ENCODE measurements at regions not wholly inside any gene's neighbourhood (a gene's known extent, or its start where the extent isn't known, plus 50 kb on each side); places are given as distances from the start of the nearest gene placed in this dataset.

DNA sequence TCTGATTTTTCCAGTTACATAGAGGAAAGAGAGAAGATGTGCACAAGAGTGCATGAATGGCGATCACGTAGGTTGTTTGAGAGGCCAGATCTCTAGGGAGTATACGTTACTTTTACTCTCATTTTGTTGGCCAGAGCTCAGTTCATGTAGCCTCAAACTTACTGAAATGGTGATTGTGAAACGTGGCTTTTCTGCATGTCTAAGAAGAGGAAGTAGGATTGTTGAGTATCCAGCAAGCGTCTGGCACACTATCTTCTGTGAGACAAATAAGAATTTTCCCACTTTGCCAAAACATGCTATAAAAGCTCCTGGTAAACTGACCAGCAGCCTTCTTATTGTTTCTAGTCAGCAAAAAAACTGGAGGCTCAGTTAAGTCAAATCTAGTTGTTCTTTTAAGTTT lies 264.5 kb upstream of the EMCN start:
- Mint-ChIP-seq H3K9me3 (ENCODE audit: low read depth) (no peaks in the 10 kb centered on the region), H3K36me3 (no peaks in the 10 kb centered on the region), H3K27me3 (peaks cover 5% of the 10 kb centered on the region), H3K4me1 (ENCODE audit: low read depth) (no peaks in the 10 kb centered on the region), H3K27ac (no peak overlapping the region), H3K4me3 (no peak overlapping the region)

DNA sequence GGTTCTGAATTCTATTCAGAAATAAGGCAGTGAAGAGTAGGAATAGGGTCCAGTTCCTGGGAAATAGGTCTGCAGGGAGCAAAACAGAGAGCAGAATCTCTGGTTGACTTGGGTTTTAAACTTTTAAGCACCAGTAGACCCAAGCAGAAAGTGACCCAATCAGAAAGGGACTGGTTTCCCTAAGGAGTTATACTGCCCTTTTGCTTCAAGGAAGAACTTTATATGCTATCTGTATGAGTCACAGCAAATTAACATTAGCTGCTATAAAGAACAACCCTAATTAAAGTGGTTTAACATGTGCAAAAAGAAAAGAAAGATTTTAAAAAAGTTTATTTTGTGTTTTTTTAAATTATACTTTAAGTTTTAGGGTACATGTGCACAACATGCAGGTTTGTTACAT lies 263.6 kb upstream of the EMCN start:
- no peak overlapping the region for H3K4me3 Mint-ChIP-seq

DNA sequence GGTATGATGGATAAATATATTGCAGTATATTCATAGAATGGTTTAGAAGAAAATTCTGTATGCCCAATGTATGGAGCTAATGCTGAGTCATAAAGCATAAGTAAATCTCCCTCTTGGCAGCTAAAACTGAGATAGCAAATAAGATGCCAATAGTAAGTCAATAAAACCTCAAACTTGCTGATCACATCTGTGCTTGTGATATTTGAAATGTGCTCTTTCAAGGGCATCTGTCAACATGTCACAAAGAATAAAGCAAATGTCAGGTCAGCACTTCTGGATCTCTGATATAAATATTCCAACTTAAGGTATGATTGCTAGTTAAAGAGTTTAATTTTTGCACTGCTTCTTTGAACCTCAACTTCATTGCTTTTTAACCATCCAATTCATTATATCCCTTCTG lies 262.3 kb upstream of the EMCN start:
- no peak overlapping the region for H3K4me3 Mint-ChIP-seq
- no peaks in the 10 kb centered on the region for H3K4me1 Mint-ChIP-seq (ENCODE audit: low read depth)
- H3K36me3 Mint-ChIP-seq: peaks cover 2% of the 10 kb centered on the region
- peaks cover 5% of the 10 kb centered on the region for H3K27me3 Mint-ChIP-seq
- H3K9me3 Mint-ChIP-seq (ENCODE audit: low read depth): peaks cover 8% of the 10 kb centered on the region
- no peak overlapping the region for H3K27ac Mint-ChIP-seq

More for the DNA sequence above, 263.6 kb upstream of the EMCN start:
- Mint-ChIP-seq H3K27ac (no peak overlapping the region), H3K9me3 (ENCODE audit: low read depth) (no peaks in the 10 kb centered on the region), H3K27me3 (peaks cover 3% of the 10 kb centered on the region), H3K36me3 (no peaks in the 10 kb centered on the region), H3K4me1 (ENCODE audit: low read depth) (no peaks in the 10 kb centered on the region)

DNA sequence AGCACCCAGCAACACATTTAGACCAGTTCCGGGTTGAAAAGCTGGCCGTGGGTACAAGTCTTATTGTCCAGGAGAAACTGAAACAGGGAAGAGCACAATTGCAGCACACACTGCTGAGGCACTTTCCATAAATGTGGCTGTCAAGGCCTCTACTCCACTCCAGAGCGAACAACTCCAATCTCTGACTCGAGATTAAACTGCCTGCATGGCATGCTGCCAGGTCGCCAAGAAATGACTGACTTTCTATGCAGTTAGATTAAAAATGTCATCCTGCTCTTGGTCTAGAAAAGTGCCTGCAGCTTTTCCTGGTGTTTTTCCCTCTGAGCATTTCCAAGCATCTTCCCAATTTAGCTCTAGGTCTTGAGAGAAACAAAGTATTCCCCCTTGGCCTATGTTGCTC lies 260.6 kb upstream of the EMCN start:
- Mint-ChIP-seq H3K36me3 (peaks cover 2% of the 10 kb centered on the region), H3K27ac (no peak overlapping the region), H3K4me3 (no peak overlapping the region), H3K4me1 (ENCODE audit: low read depth) (no peaks in the 10 kb centered on the region), H3K9me3 (ENCODE audit: low read depth) (peaks cover 8% of the 10 kb centered on the region), H3K27me3 (peaks cover 5% of the 10 kb centered on the region)

DNA sequence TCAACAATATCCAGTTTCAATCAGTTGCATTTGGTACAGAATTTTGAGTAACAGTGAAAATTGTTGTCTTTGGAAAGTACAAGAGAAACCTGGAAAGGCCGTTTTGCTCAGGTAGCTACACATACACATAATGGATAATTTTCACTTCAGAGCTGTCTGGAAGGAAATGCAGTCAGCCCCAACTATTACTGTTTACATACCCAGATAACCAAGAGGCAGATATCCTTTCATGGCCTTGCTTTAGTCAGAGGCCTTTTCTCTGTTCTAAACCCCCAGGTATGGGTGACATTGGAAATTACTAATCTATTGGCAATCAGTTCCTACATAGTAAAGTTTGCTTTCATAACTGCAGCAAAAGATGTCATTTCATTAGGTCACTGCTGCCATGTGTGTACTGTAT lies 244.9 kb upstream of the EMCN start:
- no peaks in the 10 kb centered on the region for H3K36me3 Mint-ChIP-seq
- H3K9me3 Mint-ChIP-seq (ENCODE audit: low read depth): peaks cover 3% of the 10 kb centered on the region
- no peaks in the 10 kb centered on the region for H3K4me1 Mint-ChIP-seq (ENCODE audit: low read depth)
- no peak overlapping the region for H3K27ac Mint-ChIP-seq
- peaks cover 5% of the 10 kb centered on the region for H3K27me3 Mint-ChIP-seq
- no peak overlapping the region for H3K4me3 Mint-ChIP-seq

DNA sequence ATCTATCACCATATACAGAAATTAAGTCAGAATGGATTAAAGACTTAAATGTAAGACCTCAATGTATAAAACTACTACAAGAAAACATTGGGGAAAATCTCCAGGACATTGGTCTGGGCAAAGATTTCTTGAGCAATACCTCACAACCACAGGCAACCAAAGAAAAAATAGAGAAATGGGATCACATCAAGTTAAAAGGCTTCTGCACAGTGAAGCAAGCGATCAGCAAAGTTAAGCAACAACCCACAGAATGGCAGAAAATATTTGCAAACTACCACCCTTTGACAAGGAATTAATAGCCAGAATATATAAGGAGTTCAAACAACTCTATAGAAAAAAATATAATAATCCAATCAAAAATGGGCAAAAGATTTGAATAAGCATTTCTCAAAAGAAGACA lies 236.9 kb upstream of the EMCN start:
- Mint-ChIP-seq H3K4me3 (no peak overlapping the region), H3K4me1 (ENCODE audit: low read depth) (no peaks in the 10 kb centered on the region), H3K36me3 (no peaks in the 10 kb centered on the region)

DNA sequence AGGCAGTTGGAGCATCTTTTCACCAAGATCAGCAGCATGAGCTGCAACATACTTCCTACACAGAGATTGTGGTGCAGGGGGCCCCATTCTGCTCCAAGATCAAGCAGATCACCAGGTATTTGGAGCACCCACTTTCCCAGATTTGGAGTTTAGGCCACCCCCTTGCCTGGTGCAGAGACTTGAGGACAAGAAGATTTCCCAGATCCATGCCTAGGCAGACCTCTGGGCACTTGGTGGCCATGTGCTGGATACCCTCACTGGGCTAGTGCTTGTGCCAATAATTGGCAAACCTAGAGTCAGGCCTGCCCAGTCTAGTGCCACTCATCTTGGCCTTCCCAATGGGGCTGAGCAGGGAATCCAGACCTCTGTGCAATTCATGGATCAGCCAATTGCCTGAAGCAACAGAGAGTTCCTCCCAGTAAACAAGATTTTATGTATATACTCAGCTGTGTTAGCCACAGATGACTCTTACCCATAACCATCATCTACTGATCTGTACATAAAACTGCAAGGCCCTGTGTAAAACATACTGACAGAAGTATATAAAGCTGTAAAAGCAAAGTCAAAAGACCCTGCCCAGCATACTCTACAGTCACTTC lies 228.4 kb upstream of the EMCN start:
- Mint-ChIP-seq H3K9me3 (ENCODE audit: low read depth) (no peaks in the 10 kb centered on the region), H3K27me3 (peaks cover 1% of the 10 kb centered on the region), H3K4me3 (no peak overlapping the region), H3K4me1 (ENCODE audit: low read depth) (no peaks in the 10 kb centered on the region), H3K36me3 (no peaks in the 10 kb centered on the region), H3K27ac (no peak overlapping the region)

More for the DNA sequence above, 236.9 kb upstream of the EMCN start:
- Mint-ChIP-seq H3K27ac (no peak overlapping the region), H3K9me3 (ENCODE audit: low read depth) (peaks cover 9% of the 10 kb centered on the region), H3K27me3 (peaks cover 7% of the 10 kb centered on the region)

DNA sequence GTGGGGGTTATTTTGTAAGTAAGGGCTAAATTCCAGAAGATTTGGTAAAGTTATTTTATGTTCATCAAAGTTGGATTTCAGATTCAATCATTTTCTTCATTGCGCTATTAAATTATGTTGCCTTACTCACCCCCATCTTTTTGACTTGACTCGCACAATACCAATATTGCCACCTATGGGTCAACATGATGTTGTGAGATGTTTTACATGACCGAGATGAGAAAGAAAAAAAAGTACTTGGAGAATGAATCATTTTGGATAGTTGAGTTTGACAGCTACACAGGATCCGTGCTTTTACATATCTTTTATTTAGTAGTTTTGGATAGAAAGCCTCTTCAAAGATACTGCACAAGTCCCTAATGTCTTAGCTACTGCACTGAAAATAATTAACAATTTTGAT lies 224.2 kb upstream of the EMCN start:
- no peak overlapping the region for H3K27ac Mint-ChIP-seq
- no peaks in the 10 kb centered on the region for H3K36me3 Mint-ChIP-seq

DNA sequence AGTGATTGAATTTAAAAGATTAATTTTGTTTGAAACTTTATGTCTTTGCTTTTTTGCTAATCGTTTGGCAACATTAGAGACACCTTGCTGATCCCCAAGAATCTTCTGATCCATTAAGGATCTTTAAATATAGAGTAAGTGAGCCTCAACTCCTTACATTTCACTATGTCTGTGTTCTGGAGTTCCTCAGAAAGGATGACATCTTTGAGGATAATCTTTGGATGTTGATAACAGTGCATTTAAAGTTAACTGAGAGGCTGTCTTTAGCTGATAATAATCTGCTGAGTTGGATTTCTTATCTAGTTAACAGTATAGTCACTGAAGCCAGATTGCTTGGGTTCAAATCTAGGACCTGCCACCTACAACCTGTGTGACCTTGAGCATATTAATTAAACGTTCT lies 221.6 kb upstream of the EMCN start:
- H3K27me3 Mint-ChIP-seq: peaks cover 3% of the 10 kb centered on the region
- H3K9me3 Mint-ChIP-seq (ENCODE audit: low read depth): no peaks in the 10 kb centered on the region
- H3K36me3 Mint-ChIP-seq: no peaks in the 10 kb centered on the region
- no peaks in the 10 kb centered on the region for H3K4me1 Mint-ChIP-seq (ENCODE audit: low read depth)
- no peak overlapping the region for H3K4me3 Mint-ChIP-seq
- no peak overlapping the region for H3K27ac Mint-ChIP-seq

More for the DNA sequence above, 224.2 kb upstream of the EMCN start:
- Mint-ChIP-seq H3K27me3 (peaks cover 3% of the 10 kb centered on the region), H3K4me3 (no peak overlapping the region), H3K4me1 (ENCODE audit: low read depth) (no peaks in the 10 kb centered on the region), H3K9me3 (ENCODE audit: low read depth) (no peaks in the 10 kb centered on the region)

DNA sequence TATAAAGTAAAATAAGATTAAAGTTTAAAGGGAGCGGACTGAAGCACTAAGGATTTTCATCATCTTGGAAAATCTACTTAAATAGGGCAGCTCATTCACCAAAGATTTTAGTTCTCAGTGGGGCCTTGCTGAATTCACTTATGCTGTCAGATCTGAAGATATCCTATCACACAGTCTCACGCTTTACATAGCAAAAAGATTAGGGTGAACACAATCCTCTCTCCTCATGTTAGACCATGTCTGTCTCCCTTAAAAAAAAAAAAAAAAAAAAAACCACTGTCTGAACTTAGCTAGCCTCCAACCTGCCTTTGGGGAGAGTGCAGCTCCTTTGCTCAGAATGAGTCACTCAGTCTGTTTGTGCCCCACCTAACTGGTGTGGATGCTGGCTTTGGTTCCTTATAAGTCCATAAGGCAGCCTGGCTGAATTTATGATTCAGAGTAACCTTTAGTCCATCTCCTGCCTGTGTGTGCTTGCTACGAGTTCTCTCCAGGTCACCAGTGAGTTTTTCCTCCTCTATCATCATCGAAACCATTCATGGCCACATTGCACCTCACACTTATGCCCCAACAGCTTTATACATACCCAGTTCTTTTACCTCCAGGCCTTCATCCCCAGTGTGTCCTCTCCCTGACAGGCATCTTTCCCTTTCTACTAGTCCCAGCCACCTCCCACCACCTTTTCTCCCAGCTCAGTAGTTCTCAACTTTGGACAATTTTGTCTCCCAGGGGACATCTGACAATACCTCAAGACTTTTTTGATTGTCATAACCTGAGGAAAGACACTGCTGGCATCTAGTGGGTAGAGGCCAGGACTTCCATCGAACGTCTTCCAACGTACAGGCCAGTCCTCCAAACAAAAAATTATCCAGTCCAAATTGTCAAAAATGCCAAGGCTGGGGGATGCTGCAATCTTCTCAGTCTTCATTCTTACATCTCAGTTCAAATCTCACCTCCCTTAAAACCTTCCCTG lies 220.7 kb upstream of the EMCN start:
- peaks cover 3% of the 10 kb centered on the region for H3K27me3 Mint-ChIP-seq
- no peaks in the 10 kb centered on the region for H3K36me3 Mint-ChIP-seq
- no peaks in the 10 kb centered on the region for H3K4me1 Mint-ChIP-seq (ENCODE audit: low read depth)
- no peak overlapping the region for H3K27ac Mint-ChIP-seq
- H3K4me3 Mint-ChIP-seq: no peak overlapping the region
- H3K9me3 Mint-ChIP-seq (ENCODE audit: low read depth): peaks cover 7% of the 10 kb centered on the region

DNA sequence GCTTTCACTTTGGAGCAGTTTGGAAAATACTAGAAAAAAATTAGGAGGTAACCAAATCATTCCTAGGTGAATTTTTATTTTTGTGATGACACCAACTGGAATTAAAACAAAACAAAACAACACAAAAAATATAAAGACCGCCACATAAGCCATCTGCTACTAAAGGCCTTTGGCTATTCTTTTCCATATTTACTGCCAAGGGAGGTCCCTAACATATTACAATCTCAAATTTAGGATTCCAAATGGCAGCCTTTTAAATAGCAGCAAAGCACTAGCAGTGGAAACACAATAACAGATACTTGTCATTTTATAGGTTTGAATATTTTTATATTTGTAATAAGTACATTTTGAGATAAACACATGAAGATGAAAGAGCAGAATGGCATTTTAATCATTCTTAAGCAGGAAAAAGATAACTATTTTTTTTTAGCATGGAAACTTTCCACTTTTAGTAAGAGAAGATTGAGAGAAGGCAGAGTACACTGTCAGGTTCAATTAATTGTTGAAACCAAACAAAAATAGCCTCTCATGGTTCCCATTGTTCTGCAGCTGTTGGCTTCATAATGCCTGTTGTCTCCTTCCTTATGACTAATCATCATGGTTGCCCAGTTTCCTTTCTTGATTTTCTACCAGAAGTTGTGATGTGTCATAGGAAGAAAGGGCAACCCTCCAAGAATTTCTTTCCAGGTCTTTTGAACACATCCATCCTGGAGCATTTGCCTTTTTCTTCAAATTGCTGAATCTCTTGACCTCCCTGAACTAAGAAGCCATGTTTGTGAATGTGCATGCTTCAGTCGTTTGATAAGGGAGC lies 219.0 kb upstream of the EMCN start:
- H3K4me3 Mint-ChIP-seq: no peak overlapping the region
- no peaks in the 10 kb centered on the region for H3K4me1 Mint-ChIP-seq (ENCODE audit: low read depth)
- H3K27me3 Mint-ChIP-seq: peaks cover 3% of the 10 kb centered on the region
- H3K9me3 Mint-ChIP-seq (ENCODE audit: low read depth): peaks cover 10% of the 10 kb centered on the region
- H3K27ac Mint-ChIP-seq: no peak overlapping the region
- no peaks in the 10 kb centered on the region for H3K36me3 Mint-ChIP-seq

DNA sequence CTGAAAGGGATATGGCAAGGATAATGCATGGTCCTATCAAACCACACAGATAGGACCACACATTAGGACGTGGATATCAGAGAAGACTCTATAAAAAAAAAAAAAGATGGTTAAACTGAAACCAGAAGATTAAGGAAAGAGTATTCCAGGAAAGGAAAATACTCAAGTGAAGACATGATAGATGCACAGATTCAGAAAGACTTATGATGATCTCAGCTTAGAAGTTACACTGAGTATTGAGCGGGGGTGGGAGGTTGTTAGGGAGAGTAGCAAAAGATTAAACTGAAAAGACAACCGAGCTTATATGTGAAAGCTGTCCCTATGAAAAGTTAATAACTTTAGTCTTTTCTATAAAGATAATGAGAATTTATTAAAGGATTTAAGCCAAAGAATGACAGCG lies 211.0 kb upstream of the EMCN start:
- Mint-ChIP-seq H3K4me3 (no peak overlapping the region), H3K36me3 (no peaks in the 10 kb centered on the region), H3K27ac (no peak overlapping the region), H3K4me1 (ENCODE audit: low read depth) (no peaks in the 10 kb centered on the region), H3K9me3 (ENCODE audit: low read depth) (peaks cover 6% of the 10 kb centered on the region), H3K27me3 (peaks cover 2% of the 10 kb centered on the region)

DNA sequence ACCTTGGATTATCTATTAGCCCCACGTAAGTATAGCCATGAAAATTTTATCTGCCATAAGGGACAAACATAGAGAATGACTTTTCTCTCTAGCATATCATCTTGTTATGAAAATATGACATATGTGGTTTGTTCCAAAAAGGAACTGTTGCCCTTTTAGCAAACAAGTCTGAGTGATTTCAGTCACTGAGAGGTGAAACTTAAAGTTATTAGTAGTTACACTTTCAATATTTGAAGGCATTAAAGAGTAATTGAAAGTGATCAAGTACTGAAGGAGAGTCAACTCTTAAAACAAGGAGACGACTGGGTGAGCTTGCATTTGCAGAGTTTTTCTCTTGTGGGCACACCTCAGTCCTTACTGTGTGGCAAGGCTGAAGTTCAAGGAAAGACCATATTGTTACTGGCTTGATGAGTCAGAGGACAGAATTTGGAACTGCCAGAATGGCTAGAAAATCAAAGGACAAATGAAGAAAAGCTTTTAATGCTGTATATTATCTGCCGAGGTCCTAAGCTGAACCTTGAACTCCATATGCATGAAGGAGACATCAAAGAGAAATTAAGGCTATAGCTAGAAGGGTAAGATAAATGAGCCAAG lies 205.1 kb upstream of the EMCN start:
- H3K36me3 Mint-ChIP-seq: no peaks in the 10 kb centered on the region
- no peak overlapping the region for H3K27ac Mint-ChIP-seq
- peaks cover 1% of the 10 kb centered on the region for H3K27me3 Mint-ChIP-seq
- no peaks in the 10 kb centered on the region for H3K4me1 Mint-ChIP-seq (ENCODE audit: low read depth)
- no peaks in the 10 kb centered on the region for H3K9me3 Mint-ChIP-seq (ENCODE audit: low read depth)
- H3K4me3 Mint-ChIP-seq: no peak overlapping the region

DNA sequence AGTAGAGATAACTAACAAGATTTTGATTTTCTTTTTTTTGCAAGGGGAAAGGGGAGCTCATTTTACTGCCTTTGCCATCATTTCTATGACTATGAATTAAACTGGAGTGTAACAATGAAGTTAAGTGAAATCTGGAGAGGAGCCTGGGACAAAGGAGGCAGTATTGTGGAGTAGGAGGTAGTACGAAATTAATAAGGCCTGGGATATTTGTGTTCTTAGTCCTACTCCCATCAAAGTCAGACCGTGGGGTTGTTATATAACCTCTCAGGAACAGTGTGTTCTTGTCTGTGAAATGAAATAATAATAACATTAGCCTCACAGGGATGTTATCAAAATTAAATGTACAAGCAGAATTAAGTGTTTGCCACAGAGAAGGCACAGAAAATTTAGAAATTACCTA lies 204.3 kb upstream of the EMCN start:
- no peak overlapping the region for H3K4me3 Mint-ChIP-seq
- peaks cover 1% of the 10 kb centered on the region for H3K27me3 Mint-ChIP-seq
- no peaks in the 10 kb centered on the region for H3K9me3 Mint-ChIP-seq (ENCODE audit: low read depth)
- no peak overlapping the region for H3K27ac Mint-ChIP-seq
- no peaks in the 10 kb centered on the region for H3K4me1 Mint-ChIP-seq (ENCODE audit: low read depth)
- no peaks in the 10 kb centered on the region for H3K36me3 Mint-ChIP-seq

DNA sequence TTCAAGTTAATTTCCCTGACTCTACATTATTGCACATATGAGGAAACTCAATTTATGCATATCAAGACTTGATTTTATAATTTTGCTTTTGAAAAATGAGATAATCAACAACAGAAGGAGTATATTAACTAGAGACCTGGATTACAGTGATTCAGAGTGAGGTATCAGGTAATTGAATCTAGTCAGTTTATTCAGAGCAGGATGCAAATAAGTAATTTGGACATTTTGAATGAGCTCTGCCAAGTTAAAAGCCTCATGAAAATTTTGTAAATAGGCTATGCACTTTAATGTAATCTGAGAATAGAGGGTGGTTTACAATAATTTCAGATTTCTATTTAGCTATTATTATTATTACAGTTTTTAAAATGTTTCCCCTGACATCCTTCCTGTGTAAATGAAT lies 203.7 kb upstream of the EMCN start:
- H3K27ac Mint-ChIP-seq: no peak overlapping the region
- no peaks in the 10 kb centered on the region for H3K36me3 Mint-ChIP-seq
- H3K4me3 Mint-ChIP-seq: no peak overlapping the region
- peaks cover 1% of the 10 kb centered on the region for H3K27me3 Mint-ChIP-seq
- H3K9me3 Mint-ChIP-seq (ENCODE audit: low read depth): no peaks in the 10 kb centered on the region
- H3K4me1 Mint-ChIP-seq (ENCODE audit: low read depth): no peaks in the 10 kb centered on the region
